OCI-LY1 (cell line): ENCODE measurements at regions not wholly inside any gene's neighbourhood (a gene's known extent, or its start where the extent isn't known, plus 50 kb on each side); places are given as distances from the start of the nearest gene placed in this dataset.

Experiments used
- H2AFZ ChIP-seq: fragments of 200-600 bp; sonication (generic), shearing (Covaris generic); 2 replicates; pipeline ENCODE4 v1.6.0; 2014; ENCODE audit warnings: antibody characterized with exemption, mild to moderate bottlenecking, low read length
- H3F3A ChIP-seq: fragments of 200-600 bp; sonication (generic), shearing (Covaris generic); 2 replicates; pipeline ENCODE4 v1.6.0; 2014; ENCODE audit warnings: mild to moderate bottlenecking, antibody characterized with exemption, low read length, moderate library complexity; ENCODE audit not compliant: insufficient read depth
- H3K27ac ChIP-seq: fragments of 200-600 bp; sonication (generic); 2 replicates; pipeline ENCODE4 v1.5.1; 2014; ENCODE audit warnings: low read length, mixed run types, mild to moderate bottlenecking, low read depth; ENCODE audit not compliant: poor library complexity, severe bottlenecking
- H3K27me3 ChIP-seq: fragments of 200-600 bp; sonication (generic); 2 replicates; pipeline ENCODE4 v1.6.0; 2014; ENCODE audit warnings: antibody characterized with exemption, mild to moderate bottlenecking, low read length, moderate library complexity; ENCODE audit not compliant: insufficient read depth
- H3K36me3 ChIP-seq: fragments of 200-600 bp; sonication (generic); 2 replicates; pipeline ENCODE4 v1.6.1; 2014; ENCODE audit warnings: mild to moderate bottlenecking, antibody characterized with exemption, low read length, moderate library complexity, mixed read lengths; ENCODE audit not compliant: insufficient read depth
- H3K4me1 ChIP-seq: fragments of 200-600 bp; sonication (generic); 2 replicates; pipeline ENCODE4 v1.5.1; 2014; ENCODE audit warnings: mild to moderate bottlenecking, low read length, moderate library complexity; ENCODE audit not compliant: insufficient read depth, severe bottlenecking
- H3K4me2 ChIP-seq: fragments of 200-600 bp; sonication (generic), shearing (Covaris generic); 2 replicates; pipeline ENCODE4 v1.6.1; 2014; ENCODE audit warnings: low read length
- H3K4me3 ChIP-seq: fragments of 200-600 bp; sonication (generic); 2 replicates; pipeline ENCODE4 v1.5.1; 2014; ENCODE audit warnings: low read length, low read depth, mild to moderate bottlenecking, mixed read lengths; ENCODE audit not compliant: poor library complexity, severe bottlenecking
- H3K79me2 ChIP-seq: fragments of 200-600 bp; shearing (Covaris generic); 2 replicates; pipeline ENCODE4 v1.6.1; 2016; ENCODE audit warnings: mixed run types, low read length, mixed read lengths; ENCODE audit not compliant: insufficient read depth
- H3K9ac ChIP-seq: fragments of 200-600 bp; sonication (generic), shearing (Covaris generic); 2 replicates; pipeline ENCODE4 v1.6.1; 2014; ENCODE audit warnings: mild to moderate bottlenecking, low read length, mixed read lengths
- H3K9me2 ChIP-seq: fragments of 200-600 bp; sonication (generic), shearing (Covaris generic); 2 replicates; pipeline ENCODE4 v1.6.1; 2014; ENCODE audit warnings: low read depth, mild to moderate bottlenecking, low read length, mixed read lengths
- H3K9me3 ChIP-seq: fragments of 200-600 bp; shearing (Covaris generic); 2 replicates; pipeline ENCODE4 v1.6.1; 2014; ENCODE audit warnings: low read length, mixed read lengths
- H4K20me1 ChIP-seq: fragments of 200-600 bp; sonication (generic), shearing (Covaris generic); 2 replicates; pipeline ENCODE4 v1.6.0; 2016; ENCODE audit warnings: mild to moderate bottlenecking, low read length; ENCODE audit not compliant: insufficient read depth
- EZH2 ChIP-seq: fragments of 200-600 bp; sonication (generic), shearing (Covaris generic); IDR thresholded peaks from 2 replicates; pipeline ENCODE4 v1.8.0; 2017; ENCODE audit warnings: borderline replicate concordance, mixed run types, mild to moderate bottlenecking, antibody characterized with exemption, low read length, moderate library complexity, mixed read lengths
- TF ChIP-seq, protein P1 (sequence below): fragments of 200-600 bp; sonication (generic), shearing (Covaris generic); IDR thresholded peaks from 2 replicates; pipeline ENCODE4 v1.5.1; 2017; ENCODE audit warnings: mild to moderate bottlenecking, antibody characterized with exemption, low read length, moderate library complexity, mixed read lengths

DNA sequence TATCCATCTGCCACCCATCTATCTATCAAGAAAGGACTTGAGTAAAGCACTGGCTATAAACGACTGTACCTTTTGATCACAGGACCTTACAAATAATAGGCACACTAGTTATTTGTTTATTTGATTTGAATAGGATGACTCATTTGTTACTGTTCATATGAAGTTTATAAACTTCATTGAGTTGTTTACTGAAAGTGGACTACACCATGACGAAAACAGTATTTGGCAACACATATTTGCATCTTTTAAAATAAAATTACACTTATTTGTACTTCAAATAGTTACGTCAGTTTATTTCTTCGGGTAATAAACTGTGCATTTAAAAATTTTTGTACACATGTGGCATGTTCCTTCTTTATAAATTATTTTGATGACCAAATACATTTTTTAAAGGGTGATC is 133.0 kb downstream of the OGFRL1 start:
- Histone ChIP-seq H3K9ac (no peak overlapping the region), H3K27me3 (no peaks in the 10 kb centered on the region), H3K4me1 (no peaks in the 10 kb centered on the region), H3K9me3 (no peaks in the 10 kb centered on the region), H2AFZ (no peak overlapping the region), H3K9me2 (no peaks in the 10 kb centered on the region), H3K79me2 (no peaks in the 10 kb centered on the region), H4K20me1 (no peaks in the 10 kb centered on the region), H3F3A (no peaks in the 10 kb centered on the region), H3K27ac (no peak overlapping the region), H3K36me3 (no peaks in the 10 kb centered on the region), H3K4me3 (no peak overlapping the region), H3K4me2 (no peak overlapping the region)
- no peak for TF ChIP-seq EZH2
- TF ChIP-seq, protein P1, sequence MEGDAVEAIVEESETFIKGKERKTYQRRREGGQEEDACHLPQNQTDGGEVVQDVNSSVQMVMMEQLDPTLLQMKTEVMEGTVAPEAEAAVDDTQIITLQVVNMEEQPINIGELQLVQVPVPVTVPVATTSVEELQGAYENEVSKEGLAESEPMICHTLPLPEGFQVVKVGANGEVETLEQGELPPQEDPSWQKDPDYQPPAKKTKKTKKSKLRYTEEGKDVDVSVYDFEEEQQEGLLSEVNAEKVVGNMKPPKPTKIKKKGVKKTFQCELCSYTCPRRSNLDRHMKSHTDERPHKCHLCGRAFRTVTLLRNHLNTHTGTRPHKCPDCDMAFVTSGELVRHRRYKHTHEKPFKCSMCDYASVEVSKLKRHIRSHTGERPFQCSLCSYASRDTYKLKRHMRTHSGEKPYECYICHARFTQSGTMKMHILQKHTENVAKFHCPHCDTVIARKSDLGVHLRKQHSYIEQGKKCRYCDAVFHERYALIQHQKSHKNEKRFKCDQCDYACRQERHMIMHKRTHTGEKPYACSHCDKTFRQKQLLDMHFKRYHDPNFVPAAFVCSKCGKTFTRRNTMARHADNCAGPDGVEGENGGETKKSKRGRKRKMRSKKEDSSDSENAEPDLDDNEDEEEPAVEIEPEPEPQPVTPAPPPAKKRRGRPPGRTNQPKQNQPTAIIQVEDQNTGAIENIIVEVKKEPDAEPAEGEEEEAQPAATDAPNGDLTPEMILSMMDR = no peak

DNA sequence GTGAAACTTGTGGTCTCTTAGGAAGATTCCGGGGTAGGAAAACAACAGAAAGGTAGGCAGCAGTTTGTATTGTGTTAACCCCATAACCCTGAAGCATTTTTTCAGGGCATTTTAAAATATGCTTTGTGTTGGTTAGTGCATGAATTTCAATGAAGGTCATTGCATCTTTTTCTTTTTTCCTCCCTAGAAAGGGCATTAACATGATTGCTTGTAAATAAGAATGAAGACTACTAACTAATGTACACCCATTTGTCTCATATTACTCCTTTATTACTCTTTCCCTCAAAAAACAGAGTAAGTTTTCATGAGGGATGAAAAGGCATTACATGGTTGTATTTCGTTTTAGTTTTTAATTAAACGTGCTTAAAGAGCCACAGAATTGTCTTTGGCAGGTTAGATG is 141.4 kb downstream of the OGFRL1 start:
- H3K4me3 ChIP-seq = no peak overlapping the region
- no peaks in the 10 kb centered on the region for H3K36me3 ChIP-seq
- H3K9ac ChIP-seq = no peak overlapping the region
- no peaks in the 10 kb centered on the region for H3K4me1 ChIP-seq
- H3K27me3 ChIP-seq = no peaks in the 10 kb centered on the region
- H3K9me2 ChIP-seq = no peaks in the 10 kb centered on the region
- H3K9me3 ChIP-seq = no peaks in the 10 kb centered on the region
- no peak overlapping the region for H3K4me2 ChIP-seq
- no peak overlapping the region for H3K27ac ChIP-seq
- H4K20me1 ChIP-seq = no peaks in the 10 kb centered on the region
- H2AFZ ChIP-seq = no peak overlapping the region
- no peaks in the 10 kb centered on the region for H3F3A ChIP-seq
- TF ChIP-seq, protein P1 = no peak
- no peak for TF ChIP-seq EZH2
- no peaks in the 10 kb centered on the region for H3K79me2 ChIP-seq

GRCh38 chr6:71433441-71433840 is 144.8 kb downstream of the OGFRL1 start:
- no peaks in the 10 kb centered on the region for H3K27me3 ChIP-seq
- H3K79me2 ChIP-seq = no peaks in the 10 kb centered on the region
- H3K27ac ChIP-seq = no peak overlapping the region
- no peaks in the 10 kb centered on the region for H3K9me2 ChIP-seq
- H3K4me3 ChIP-seq = no peak overlapping the region
- H3K4me2 ChIP-seq = no peak overlapping the region
- H3F3A ChIP-seq = no peaks in the 10 kb centered on the region
- no peaks in the 10 kb centered on the region for H3K36me3 ChIP-seq
- H2AFZ ChIP-seq = no peak overlapping the region
- H4K20me1 ChIP-seq = no peaks in the 10 kb centered on the region
- TF ChIP-seq, protein P1 = no peak
- no peak for TF ChIP-seq EZH2
- H3K4me1 ChIP-seq = no peaks in the 10 kb centered on the region
- no peaks in the 10 kb centered on the region for H3K9me3 ChIP-seq
- no peak overlapping the region for H3K9ac ChIP-seq
